Endothelial cell (in vitro differentiated cells): ENCODE measurements at regions not wholly inside any gene's neighbourhood (a gene's known extent, or its start where the extent isn't known, plus 50 kb on each side); places are given as distances from the start of the nearest gene placed in this dataset.

Source experiments
- DNase-seq: peaks from one replicate; pipeline ENCODE4 v3.0.0; 2021; ENCODE audit warnings: low spot score
- H3K27ac Mint-ChIP-seq: one replicate; pipeline ENCODE4 v1.8.0; 2021; ENCODE audit warnings: mixed read lengths, inconsistent platforms; ENCODE audit not compliant: unreplicated experiment
- H3K27me3 Mint-ChIP-seq: one replicate; pipeline ENCODE4 v1.8.0; 2021; ENCODE audit warnings: mild to moderate bottlenecking, moderate library complexity, mixed read lengths, inconsistent platforms; ENCODE audit not compliant: unreplicated experiment
- H3K36me3 Mint-ChIP-seq: one replicate; pipeline ENCODE4 v1.8.0; 2021; ENCODE audit warnings: mild to moderate bottlenecking, low read depth, mixed read lengths, inconsistent platforms; ENCODE audit not compliant: unreplicated experiment
- H3K4me1 Mint-ChIP-seq: one replicate; pipeline ENCODE4 v1.8.0; 2021; ENCODE audit warnings: mild to moderate bottlenecking, mixed read lengths, inconsistent platforms; ENCODE audit not compliant: unreplicated experiment
- H3K4me3 Mint-ChIP-seq: one replicate; pipeline ENCODE4 v1.8.0; 2021; ENCODE audit warnings: mild to moderate bottlenecking, mixed read lengths, inconsistent platforms; ENCODE audit not compliant: unreplicated experiment
- H3K9me3 Mint-ChIP-seq: one replicate; pipeline ENCODE4 v1.8.0; 2021; ENCODE audit warnings: mixed read lengths, inconsistent platforms; ENCODE audit not compliant: unreplicated experiment
- TF ChIP-seq, protein P1 (sequence below): fragments of 200-600 bp; sonication (generic); IDR thresholded peaks from one replicate; pipeline ENCODE4 v1.5.0; 2021; ENCODE audit warnings: antibody characterized with exemption; ENCODE audit not compliant: unreplicated experiment

DNA sequence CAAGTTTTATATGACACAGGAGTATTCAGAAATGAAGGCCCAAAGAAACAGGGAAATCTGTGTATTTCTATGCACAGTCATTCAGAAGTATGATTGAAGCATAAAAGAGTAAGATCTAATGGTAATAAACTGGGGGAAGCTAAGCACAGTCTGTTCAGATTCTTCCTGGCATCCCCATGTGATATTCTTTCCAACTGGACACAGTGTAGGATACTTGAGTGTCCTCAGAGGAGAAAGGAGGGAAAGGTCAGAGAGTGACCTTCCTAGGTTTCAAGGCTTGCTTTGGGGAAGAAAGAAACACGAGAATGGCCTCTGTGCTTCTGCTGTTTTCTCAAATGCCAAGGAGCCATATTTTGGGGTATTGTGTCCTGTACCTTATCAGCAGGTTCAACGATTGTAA, 1798.4 kb upstream of the WWC1 start:
- Mint-ChIP-seq H3K4me3 (no peak overlapping the region), H3K9me3 (no peaks in the 10 kb centered on the region), H3K4me1 (peaks cover 2% of the 10 kb centered on the region), H3K36me3 (no peaks in the 10 kb centered on the region), H3K27me3 (no peaks in the 10 kb centered on the region), H3K27ac (no peak overlapping the region)
- TF ChIP-seq, protein P1, sequence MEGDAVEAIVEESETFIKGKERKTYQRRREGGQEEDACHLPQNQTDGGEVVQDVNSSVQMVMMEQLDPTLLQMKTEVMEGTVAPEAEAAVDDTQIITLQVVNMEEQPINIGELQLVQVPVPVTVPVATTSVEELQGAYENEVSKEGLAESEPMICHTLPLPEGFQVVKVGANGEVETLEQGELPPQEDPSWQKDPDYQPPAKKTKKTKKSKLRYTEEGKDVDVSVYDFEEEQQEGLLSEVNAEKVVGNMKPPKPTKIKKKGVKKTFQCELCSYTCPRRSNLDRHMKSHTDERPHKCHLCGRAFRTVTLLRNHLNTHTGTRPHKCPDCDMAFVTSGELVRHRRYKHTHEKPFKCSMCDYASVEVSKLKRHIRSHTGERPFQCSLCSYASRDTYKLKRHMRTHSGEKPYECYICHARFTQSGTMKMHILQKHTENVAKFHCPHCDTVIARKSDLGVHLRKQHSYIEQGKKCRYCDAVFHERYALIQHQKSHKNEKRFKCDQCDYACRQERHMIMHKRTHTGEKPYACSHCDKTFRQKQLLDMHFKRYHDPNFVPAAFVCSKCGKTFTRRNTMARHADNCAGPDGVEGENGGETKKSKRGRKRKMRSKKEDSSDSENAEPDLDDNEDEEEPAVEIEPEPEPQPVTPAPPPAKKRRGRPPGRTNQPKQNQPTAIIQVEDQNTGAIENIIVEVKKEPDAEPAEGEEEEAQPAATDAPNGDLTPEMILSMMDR, result no peak
- DNase-seq, result no peak

DNA sequence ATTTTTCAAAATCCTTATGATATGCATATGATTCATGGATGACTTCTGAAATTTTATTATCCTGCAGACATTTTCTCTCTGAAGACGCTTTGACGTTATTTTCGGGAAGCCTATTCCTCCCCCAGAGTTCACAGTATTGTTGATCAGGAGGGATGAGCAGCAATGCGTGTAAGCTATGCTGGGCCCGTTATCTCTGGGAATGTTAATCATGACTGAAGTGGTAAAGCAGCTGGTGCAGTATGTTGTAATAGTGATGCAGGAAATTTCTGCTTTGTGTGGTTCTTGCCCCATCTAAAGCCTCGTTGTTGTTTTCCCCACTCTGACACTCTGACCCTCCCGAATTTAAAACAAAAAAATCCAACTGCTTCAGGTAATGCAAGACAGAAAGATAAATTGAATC, 1797.8 kb upstream of the WWC1 start:
- H3K4me1 Mint-ChIP-seq, result peaks cover 2% of the 10 kb centered on the region
- TF ChIP-seq, protein P1, result no peak
- no peak for DNase-seq
- H3K4me3 Mint-ChIP-seq, result no peak overlapping the region
- no peaks in the 10 kb centered on the region for H3K9me3 Mint-ChIP-seq
- no peak overlapping the region for H3K27ac Mint-ChIP-seq
- H3K36me3 Mint-ChIP-seq, result no peaks in the 10 kb centered on the region
- no peaks in the 10 kb centered on the region for H3K27me3 Mint-ChIP-seq

- no peak overlapping the region for H3K27ac Mint-ChIP-seq
- peaks cover 2% of the 10 kb centered on the region for H3K4me1 Mint-ChIP-seq
- H3K9me3 Mint-ChIP-seq, result no peaks in the 10 kb centered on the region
- H3K4me3 Mint-ChIP-seq, result no peak overlapping the region
- H3K27me3 Mint-ChIP-seq, result no peaks in the 10 kb centered on the region
- TF ChIP-seq, protein P1, result no peak
- DNase-seq, result no peak
- H3K36me3 Mint-ChIP-seq, result no peaks in the 10 kb centered on the region
These were observed 1793.8 kb upstream of the WWC1 start for GRCh38 chr5:166497496-166498104.

- H3K27ac Mint-ChIP-seq, result no peak overlapping the region
- TF ChIP-seq, protein P1, result no peak
These were observed 1791.8 kb upstream of the WWC1 start for GRCh38 chr5:166499447-166500240.

DNA sequence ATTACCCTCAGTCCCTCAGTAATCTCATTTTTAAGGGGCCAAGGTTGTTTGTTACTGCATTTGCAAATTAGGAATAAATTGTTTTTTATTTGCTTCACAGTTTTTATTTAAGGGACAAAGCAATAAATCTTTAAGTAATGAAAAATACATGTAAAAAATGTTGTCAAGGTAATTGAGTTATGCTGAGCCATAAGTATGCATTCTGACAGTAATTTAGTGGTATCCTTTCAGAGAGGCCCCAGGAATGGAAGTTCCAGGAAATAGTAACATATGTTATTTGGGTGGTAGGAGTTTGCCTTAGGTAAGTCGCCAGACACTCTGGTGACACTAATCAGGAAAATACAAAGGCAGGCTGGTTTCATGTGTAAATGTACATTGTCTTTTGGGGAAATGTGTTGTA, 1787.9 kb upstream of the WWC1 start:
- Mint-ChIP-seq H3K9me3 (no peaks in the 10 kb centered on the region), H3K36me3 (no peaks in the 10 kb centered on the region)

More at GRCh38 chr5:166499447-166500240, 1791.8 kb upstream of the WWC1 start:
- no peak for DNase-seq
- no peaks in the 10 kb centered on the region for H3K36me3 Mint-ChIP-seq
- H3K4me1 Mint-ChIP-seq, result peaks cover 2% of the 10 kb centered on the region
- H3K27me3 Mint-ChIP-seq, result no peaks in the 10 kb centered on the region
- H3K4me3 Mint-ChIP-seq, result no peak overlapping the region
- no peaks in the 10 kb centered on the region for H3K9me3 Mint-ChIP-seq

More for the DNA sequence above, 1787.9 kb upstream of the WWC1 start:
- TF ChIP-seq, protein P1, result no peak
- Mint-ChIP-seq H3K4me1 (no peaks in the 10 kb centered on the region), H3K27ac (no peak overlapping the region), H3K27me3 (no peaks in the 10 kb centered on the region), H3K4me3 (no peak overlapping the region)
- no peak for DNase-seq
